Eye (tissue), 1 donor: ENCODE measurements at regions not wholly inside any gene's neighbourhood (a gene's known extent, or its start where the extent isn't known, plus 50 kb on each side); places are given as distances from the start of the nearest gene placed in this dataset.
A peak's percentile ranks its signal among the peaks of the same experiment; 100 is the strongest.
"Not testable (repeated sequence)": the region's sequence is repeated elsewhere in the genome, so short reads cannot be mapped to it uniquely, and the experiment has no call there.

Experiments
- DNase-seq: peaks from one replicate; pipeline ENCODE4 v3.0.0-alpha.2; 2015

DNA sequence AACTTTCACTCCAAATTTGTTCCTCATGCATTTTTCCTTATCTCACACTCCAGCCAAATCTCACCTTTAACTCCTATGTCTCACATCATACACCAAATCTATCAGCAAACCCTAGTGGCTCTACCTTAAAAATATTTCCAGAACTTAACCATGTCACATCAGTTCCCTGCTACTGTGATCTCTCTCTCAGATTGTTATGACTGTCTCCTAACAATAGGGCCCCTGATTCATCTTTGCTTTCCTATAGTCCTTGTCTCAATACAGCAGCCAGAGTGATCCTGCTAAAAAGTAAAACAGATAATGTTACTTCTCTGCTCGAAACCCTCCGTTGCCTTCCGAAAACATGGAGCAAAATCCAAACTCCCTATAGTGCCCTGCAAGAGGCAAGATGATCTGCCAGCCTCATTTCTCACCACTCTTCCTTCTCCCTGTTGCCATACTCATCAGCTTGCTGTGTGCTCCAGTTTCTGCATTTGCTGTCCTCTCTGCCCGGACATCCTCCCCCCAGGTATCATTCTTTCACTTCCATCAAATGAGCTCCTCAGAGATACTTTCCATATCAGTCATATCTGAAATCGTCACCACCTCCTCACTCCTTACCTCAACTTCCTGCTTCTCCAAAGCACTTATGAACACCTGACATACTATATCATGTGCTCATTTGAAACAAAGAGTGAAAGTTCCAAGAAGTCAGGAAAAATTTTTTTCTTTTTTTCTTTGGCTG, 293.4 kb upstream of the NR3C2 start:
- DNase-seq, result no peak

DNA sequence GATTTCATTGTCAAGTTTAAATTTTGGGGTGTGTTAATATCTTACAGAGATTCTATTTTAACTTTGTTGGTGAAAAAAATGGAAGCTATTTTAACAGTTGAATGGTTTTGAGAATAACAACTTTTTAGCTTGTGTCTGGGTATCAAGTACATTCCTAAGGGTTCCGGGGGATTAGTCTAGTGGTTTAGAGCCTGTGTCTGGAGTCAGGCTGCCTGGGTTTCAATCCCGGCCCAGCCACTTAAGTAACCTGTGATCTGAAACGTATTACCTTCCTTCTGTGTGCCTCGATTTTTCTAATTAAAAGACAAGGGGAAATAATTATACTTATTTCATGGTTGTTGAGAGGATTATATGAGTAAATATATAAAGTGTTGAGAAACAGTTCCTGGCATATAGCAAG, 288.6 kb upstream of the NR3C2 start:
- DNase-seq, result peak; percentile 15

DNA sequence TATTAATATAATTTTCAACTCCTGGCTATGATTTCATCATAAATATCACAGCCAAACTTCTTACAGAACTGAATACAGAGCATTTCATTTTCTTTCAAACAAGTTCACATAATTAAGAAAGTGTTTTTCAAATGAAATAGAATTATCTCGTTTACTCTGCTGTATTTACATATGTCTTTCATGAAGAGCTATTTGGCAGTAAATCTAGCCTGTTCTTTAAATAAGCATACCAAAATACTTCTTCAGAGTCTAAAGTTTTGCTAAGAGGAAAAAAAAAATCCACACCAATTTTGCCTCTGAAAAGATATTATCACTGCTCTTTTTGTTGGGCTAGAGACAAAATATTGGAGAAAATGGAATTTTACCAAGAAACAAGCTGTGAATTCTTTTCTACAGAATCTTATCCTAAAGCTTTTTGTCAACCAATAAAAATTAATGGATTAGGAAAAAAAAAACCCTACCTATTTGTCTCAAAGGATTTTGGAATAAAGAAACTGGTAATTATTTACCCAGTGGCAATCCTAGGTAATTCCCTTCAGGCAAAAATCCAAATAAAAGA, 287.9 kb upstream of the NR3C2 start:
- DNase-seq, result peak; percentile 7

DNA sequence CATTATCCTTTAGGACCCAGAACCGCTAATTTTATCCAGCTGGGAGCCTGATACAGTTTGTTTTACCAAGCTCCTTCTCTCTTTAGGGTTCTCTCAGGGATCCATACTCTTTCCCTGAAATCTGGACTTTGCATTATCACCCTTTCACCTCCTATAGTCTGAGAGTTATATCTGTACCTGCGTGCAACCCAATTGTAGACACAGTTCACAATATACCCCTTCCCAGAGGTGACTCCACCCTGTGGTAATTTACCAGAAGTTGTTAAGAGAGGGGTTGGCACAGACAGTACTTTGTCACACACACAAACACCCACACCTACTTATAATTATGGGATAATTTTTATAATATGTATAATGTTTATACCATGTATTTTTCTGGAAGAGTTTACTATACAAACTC, 275.8 kb upstream of the NR3C2 start:
- DNase-seq, result no peak

DNA sequence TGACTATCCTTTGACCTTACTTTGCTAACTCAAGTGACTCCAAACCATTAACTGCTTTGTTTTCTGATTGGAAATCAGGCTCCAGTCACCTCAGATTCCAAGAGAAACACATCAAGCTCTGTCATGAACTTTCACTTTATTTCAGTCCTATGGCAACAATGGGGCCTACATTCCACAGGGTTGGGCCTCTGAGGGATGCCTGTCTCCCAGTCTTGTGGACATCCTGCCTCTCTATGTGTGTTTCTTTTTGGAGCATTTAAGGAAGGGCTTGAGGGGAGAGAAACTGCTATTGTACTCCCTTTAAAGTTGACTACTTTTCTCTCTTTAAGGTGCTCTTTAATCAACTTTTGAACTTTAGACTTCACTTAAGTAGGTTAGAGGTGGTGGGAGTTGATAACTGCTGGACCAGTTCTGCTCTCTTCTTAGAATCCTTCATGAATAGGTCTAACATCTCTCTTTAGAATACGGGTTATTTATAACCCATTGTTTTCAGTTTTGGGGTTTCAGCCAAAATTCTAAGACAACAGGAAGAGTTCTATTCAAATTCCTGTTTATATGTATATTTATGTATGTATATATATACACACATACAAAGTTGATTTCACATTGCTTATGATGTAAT, 274.3 kb upstream of the NR3C2 start:
- peak; percentile 47 for DNase-seq

DNA sequence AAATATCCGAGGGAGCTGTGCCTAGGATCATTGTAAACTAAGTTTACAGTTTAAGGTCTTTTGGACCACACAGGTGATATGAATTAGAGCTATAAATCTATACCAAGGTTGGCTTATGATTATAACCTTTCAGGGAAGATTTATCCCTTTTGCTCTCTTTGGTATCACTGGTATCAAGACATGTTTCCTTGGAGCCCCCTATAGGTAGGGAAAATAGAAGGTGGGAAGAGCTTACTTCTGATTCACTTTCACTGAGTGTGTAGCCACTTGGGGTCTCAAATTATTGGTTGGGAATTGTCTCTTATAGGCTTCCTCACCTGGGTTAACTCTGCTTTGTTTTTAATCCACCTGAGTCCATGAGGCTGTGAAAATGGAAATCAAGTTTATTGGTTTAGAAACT, 262.1 kb upstream of the NR3C2 start:
- DNase-seq, result no peak

DNA sequence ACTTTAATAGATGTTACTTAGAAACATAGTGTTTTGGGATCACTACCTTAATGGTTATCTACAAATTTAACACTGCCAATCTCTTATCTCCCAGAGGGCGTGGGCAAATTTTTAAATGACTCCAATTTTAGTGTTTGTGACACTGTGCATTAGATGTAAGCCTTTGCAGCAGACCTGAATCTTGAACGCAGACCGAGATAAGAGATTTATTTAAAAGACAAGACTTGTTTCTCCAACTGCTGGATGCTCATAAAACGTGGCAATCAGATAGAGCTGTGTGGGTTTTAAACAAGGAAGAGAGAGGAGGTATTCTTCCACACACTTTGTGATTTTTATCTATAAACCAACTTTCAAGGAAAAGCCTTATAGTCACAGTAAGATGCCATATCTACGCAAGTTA, 252.5 kb upstream of the NR3C2 start:
- no peak for DNase-seq

DNA sequence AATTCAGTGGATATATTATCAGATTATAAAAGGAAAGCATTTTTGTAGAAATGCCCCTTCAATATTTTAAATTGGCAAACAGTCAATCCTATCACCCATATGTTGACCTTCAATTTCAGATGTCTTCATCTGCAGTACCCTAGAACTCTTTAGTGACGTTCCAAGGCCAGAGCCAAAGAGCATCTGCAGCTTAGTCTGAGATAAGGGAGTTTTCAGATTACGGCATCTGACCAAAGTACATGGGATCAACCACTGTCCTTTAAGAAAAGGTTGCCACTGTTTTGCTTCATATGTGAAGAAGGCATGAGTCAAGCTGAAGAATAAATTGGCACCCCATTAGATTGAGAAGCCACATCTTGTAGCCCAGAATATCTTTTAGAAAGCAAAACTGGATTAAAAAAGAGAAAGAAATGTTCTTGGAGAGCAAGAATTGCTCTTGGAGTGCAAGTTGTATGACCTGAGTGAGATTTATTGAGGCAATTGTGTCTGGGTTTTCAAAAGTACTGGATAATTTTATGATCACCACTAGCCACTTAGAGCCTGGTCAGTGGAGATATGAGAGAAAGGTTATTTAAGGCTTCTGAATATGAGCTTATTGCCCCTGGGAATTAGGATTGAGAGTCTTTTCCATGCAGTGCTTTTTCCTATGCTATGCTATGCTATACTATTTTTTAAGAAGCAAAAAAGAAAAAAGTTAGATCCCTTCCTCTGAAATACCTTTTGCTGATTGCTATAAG, 251.9 kb upstream of the NR3C2 start:
- DNase-seq, result no peak

DNA sequence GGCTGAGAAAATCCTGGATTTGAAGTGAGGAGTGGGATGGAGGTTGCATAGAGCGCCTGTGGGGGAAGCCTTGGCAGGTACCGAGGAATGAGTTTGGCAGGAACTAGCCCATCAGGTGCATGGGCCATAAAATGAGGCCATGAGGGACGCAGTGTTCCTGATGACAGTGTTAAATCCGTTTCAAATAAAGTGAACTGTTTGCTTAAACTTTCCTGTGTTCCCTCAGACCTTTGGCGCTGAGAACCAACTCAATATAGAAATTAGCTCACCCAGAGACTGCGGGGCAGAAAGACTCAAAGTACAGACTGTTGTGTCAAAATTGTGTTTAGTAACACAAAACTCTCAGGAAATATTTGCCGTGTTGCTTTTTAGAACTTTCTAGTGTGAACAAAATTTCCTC, 250.0 kb upstream of the NR3C2 start:
- no peak for DNase-seq

DNA sequence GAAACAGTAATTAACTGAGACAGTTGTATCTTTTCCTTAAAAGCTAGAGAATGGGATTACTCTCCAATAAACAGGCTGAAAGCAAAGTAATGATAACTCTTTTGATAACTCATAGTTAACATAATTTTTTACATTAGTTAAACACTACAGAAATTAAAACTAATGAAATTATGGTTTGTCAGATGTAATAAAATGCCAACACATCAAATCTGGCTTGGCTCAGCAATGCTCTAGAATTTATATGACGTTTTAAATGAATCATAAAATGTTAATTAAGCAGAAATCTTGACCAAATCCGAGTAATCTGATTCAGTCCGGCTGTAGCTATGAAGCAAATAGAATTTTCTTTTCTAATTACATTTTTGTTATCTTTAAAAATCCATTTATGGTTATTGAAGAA, 244.2 kb upstream of the NR3C2 start:
- no peak for DNase-seq

DNA sequence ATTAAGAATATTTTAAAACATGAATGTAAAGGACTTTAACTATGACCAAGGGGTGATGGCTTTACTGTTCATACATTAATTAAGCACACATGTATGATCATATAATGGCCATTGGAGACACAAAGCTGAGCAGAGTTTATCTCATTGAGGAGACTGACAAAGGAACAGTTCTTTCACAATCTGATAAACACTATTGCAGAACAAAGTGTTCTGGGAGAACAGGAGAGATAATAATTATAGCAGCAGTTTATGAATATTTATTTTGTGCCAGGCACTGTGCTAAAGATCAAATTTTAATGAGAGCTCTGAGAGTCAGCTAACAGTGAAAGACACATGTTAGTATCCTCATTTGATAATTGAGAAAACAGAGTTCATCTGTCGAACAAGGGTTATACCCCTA, 242.4 kb upstream of the NR3C2 start:
- no peak for DNase-seq

DNA sequence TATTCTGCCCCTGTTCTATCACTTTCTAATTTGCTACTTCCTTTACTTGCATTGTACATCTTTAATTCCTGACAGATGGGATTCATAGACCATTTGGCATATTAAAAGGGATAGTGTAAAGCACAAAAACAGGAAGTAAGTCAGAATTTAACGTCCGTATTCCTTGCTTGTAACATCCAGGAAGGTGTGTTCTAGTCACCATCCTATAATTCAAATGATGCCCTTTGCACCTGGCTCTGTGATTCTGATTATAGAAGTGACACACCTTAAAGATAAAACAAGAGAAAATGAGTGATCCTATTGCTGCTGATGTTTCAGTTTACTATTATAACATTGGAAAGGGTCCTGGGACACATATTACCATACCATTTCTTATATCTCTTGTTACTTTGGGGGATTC, 238.7 kb upstream of the NR3C2 start:
- DNase-seq, result no peak

DNA sequence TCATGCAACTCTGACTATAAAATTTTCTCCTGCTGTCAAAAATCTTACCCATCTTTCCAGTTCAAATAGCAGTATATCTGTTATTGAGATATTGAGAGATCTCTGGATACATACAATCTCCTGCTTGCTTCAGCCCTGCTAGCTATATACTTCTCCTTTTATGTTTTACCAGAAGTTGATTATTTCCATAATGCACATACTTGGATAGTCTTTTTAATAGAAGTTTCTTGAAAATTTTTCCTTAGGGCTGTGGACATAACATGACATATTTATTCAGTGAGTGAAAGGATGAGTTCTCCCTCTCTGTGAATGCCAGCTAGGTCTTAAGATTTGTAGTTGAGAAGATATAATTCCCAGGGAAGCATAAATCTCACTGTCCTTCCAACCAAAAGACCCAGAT, 234.1 kb upstream of the NR3C2 start:
- no peak for DNase-seq

DNA sequence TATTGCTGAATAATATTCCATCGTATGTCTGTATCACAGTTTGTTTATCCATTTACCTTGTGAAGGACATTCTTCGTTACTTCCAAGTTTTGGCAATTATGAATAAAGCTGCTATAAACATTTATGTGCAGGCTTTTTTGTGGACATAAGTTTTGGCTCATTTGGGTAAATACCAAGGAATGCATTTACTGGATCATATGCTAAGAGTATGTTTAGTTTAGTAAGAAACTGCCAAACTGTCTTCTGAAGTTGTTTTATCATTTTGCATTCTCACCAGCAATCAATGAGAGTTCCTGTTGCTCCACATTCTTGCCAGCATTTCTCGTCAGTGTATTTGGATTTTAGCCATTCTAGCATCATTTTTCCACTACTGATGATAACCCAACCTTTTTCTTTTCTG, 232.7 kb upstream of the NR3C2 start:
- no peak for DNase-seq

DNA sequence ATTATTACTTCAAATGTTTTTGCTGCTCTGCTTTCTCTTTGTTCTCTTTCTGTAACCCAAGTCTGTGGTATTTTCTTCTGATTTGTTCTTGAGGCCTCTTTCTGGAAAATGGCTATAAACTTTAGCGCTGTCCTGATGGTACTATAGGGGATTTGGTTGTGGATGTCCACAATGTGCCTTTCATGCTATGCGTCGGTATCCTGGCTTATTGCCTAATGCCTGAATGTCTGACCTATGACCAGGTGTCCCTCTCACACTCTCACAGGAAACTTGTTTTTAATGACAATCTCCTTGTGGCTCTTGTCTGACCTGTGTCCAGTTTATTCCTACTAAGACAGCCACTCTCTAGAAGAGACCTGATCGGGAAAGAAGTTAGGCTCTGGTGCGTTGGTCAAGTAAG, 222.4 kb upstream of the NR3C2 start:
- no peak for DNase-seq

DNA sequence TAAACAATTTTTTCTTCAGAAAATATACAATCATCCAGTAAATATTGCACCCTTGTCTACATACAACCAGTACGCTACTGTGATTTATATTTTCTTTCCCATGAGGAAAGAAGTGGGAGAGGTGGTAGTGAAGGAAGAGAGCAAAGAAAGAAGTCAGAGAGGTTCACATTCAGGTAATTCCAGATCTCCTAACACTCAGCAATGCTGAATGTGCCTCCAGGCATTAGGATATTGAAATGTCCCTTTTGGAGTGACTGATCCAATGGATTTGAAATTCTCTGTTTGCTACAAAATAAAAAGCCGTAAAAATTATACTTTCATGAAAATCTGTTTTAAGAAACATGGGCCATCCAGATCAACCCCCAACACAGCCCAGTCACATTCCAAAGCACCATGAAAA, 211.9 kb upstream of the NR3C2 start:
- no peak for DNase-seq

DNA sequence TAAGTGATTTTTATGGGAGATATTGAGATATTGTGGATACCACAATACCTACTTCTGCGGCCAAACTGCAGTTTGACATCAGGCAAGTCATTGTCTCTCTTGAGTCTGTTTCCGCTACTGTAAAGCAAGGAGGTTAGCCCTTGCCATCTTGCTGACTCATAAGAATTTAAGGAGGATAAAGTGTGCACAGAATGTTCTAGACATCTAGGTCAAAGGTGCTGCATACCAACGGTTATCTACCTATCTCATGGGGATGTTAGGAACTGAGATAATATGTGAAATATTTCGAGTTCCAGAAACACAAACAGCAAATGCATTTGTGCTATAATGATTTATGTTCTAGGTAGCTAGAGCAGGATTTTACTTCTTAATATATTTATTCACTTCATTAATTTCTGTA, 211.5 kb upstream of the NR3C2 start:
- no peak for DNase-seq

DNA sequence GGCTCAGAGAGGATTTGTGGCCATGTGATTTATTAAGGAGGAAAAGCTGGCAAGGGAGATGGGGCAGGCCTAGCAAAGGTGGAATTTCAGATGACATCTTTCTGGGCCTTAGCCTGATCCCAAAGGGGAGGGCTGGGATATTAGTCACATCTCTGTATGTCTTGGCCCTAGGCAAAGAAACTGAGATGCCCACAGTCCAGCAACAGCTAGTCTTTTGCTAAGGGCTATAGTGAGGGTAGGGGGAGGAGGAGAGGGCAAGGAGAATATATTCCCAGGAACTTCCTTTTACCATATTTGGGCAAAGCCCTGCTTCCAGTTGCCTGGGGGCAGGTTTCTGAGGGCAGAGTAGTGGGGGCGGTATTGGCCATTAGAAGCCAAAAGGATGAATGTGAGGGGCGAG, 209.8 kb upstream of the NR3C2 start:
- DNase-seq, result no peak

DNA sequence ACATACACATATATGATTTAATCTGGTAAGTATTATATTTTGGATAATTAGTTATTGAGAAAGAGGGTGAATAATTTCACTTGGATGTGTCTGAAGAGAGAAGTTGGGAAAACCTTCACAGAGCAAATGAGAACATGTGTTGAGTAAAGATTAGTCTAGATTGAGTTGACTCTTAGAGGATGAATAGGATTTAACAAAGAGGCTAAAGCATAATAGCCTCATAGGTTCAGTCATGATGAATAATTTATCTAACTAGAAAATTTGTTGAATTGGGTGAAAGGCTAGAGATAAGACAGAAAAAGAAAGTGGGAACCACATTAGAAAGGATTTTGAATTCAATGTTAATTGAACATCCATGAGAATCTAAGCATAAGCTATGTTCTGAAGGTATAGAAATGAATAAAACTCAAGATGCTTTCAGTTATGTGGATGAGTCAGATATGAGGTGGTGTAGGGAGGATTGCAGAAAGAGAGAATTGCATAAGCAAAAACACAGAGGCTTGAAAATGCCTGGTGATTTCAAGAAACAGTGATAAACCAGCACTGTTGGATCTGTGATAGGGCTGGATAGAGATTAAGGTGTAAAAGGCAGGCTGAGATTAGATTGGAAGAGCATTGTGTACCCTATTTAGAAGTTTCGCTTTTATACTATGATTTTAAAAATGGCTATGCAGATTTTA, 207.6 kb upstream of the NR3C2 start:
- DNase-seq, result no peak

DNA sequence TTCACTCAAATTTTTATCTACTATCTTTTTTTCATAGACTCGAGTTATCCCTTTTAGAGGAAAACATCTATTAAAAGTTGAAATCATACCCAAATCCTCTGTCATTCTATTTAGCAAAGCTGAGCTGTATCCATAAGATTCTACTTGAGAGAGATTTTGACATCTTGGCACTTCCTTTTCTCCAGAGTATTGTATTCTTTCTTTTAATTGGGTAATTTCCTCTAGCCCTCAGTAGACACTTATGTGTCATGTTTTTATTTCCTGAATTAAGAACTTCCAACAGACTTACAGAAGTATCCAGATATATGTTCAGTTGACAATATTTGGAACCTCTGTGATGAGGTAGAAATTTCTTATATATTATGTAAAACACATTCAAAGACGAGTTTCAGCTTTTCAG, 201.6 kb upstream of the NR3C2 start:
- DNase-seq, result no peak

DNA sequence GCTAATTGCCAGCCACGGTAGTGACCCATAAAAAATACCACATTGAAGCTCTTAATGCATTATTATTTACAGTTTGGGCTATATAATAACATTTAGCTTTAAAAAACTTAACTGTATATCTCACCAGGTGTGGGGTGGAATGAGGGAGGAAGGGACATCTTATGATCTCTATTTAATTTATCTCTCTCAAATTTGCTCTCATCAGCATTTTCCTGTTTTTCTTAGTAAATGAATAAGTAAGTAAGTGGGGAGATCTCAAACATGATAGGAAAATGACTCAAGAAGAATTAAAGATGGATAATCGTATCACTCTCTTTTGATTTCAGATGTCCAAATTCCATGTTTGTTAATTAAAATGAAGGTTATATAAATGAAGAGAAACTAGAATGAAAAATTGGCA, 200.7 kb upstream of the NR3C2 start:
- no peak for DNase-seq

DNA sequence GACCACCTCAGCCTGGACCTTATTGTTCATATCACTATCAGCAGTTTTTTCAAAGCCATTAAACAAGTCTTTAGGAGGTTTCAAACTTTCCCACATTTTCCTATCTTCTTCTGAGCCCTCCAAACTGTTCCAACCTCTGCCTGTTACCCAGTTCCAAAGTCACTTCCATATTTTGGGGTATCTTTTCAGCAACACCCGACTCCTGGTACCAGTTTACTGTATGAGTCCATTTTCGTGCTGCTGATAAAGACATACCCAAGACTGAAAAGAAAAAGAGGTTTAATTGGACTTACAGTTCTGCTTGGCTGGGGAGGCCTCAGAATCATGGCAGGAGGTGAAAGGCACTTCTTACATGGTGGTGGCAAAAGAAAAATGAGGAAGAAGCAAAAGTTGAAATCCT, 195.9 kb upstream of the NR3C2 start:
- not testable (repeated sequence) for DNase-seq

DNA sequence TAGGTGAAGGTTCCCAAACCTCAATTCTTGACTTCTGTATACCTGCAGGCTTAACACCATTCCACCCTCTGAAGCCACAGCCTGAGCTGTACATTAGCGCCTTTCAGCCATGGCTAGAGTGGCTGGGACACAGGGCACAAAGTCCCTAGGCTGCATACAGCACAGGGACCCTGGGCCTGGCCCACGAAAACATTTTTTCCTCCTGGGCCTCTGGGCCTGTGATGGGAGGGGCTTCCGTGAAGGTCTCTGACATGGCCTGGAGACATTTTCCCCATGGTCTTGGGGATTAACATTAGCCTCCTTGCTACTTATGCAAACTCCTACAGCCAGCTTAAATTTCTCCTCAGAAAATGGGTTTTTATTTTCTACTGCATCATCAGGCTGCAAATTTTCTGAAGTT, 195.2 kb upstream of the NR3C2 start:
- DNase-seq, result not testable (repeated sequence)

DNA sequence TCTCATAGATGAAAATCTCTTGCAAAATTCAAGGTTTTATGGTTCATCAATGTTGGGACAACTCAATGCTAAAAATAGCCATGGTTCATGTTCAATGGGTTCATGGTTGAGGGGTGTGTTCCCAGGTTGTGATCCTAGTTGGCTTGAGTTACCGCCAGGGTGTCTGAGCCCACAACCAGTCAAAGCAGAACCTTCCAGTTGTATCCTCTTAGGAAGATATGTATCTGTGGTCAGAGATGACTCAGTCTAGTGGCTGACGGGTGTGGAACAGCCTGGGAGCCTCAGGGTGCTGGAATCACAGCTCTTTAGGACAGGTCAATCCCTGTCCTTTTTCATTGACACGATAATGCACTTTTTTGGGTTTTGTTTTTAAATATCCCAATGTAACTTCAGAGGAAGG, 192.3 kb upstream of the NR3C2 start:
- no peak for DNase-seq
